GM12865 (cell line): ENCODE measurements at regions not wholly inside any gene's neighbourhood (a gene's known extent, or its start where the extent isn't known, plus 50 kb on each side); places are given as distances from the start of the nearest gene placed in this dataset.
"Not testable (repeated sequence)": the region's sequence is repeated elsewhere in the genome, so short reads cannot be mapped to it uniquely, and the experiment has no call there.

ENCODE experiments used
- DNase-seq: peaks from one replicate; pipeline ENCODE4 v3.0.0; 2010; ENCODE audit warnings: low read depth
- H3K4me3 ChIP-seq: 2 replicates; pipeline ENCODE4 v1.5.1; 2011; ENCODE audit warnings: mild to moderate bottlenecking, low read depth, low read length, control low read depth
- TF ChIP-seq, protein P1 (sequence below): IDR thresholded peaks from 2 replicates; pipeline ENCODE4 v1.5.1; 2011; ENCODE audit warnings: low read length, control low read depth, low read depth, inconsistent platforms; ENCODE audit not compliant: insufficient read depth; ENCODE audit errors: missing control alignments

DNA sequence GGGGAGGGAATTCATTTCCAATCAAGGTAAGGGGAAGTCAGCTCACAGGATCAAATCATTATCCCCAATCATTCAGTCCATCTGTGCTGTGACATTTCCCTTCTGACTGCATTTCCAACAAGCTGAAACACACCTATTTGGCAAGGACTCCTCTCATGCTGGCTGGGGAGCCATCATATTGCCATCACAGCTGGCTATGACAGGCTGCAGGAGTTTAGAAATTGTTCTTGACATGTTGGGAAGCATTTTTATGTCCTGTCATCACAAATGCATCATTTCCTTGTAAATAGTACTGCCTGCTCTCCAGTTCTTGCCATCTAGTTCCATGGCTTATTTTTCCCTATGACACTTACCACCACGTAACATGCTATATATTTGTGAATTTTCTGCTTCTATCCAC, 113.9 kb upstream of the TMEM170B start:
- TF ChIP-seq, protein P1, sequence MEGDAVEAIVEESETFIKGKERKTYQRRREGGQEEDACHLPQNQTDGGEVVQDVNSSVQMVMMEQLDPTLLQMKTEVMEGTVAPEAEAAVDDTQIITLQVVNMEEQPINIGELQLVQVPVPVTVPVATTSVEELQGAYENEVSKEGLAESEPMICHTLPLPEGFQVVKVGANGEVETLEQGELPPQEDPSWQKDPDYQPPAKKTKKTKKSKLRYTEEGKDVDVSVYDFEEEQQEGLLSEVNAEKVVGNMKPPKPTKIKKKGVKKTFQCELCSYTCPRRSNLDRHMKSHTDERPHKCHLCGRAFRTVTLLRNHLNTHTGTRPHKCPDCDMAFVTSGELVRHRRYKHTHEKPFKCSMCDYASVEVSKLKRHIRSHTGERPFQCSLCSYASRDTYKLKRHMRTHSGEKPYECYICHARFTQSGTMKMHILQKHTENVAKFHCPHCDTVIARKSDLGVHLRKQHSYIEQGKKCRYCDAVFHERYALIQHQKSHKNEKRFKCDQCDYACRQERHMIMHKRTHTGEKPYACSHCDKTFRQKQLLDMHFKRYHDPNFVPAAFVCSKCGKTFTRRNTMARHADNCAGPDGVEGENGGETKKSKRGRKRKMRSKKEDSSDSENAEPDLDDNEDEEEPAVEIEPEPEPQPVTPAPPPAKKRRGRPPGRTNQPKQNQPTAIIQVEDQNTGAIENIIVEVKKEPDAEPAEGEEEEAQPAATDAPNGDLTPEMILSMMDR = no peak
- no peak for DNase-seq
- H3K4me3 ChIP-seq = no peak overlapping the region

DNA sequence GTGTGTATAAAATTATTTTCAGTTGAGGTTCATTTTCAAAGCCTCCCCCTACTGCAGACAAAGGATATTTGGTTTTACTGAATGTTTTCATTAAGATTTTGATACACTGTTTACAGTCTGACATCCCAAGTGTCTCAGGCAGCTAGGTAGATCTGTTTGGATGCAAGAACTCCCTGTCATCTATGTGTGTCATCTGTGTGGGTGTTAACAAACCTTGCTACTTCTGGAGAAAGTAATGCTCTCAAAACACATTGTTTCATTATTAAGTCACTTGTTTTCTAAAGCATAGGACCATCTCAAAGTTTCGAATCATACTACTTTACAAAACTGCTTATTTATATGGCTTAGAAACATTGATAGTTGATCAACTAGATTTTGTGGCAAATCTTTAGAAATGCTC, 114.5 kb upstream of the TMEM170B start:
- no peak overlapping the region for H3K4me3 ChIP-seq
- TF ChIP-seq, protein P1 = no peak
- no peak for DNase-seq

DNA sequence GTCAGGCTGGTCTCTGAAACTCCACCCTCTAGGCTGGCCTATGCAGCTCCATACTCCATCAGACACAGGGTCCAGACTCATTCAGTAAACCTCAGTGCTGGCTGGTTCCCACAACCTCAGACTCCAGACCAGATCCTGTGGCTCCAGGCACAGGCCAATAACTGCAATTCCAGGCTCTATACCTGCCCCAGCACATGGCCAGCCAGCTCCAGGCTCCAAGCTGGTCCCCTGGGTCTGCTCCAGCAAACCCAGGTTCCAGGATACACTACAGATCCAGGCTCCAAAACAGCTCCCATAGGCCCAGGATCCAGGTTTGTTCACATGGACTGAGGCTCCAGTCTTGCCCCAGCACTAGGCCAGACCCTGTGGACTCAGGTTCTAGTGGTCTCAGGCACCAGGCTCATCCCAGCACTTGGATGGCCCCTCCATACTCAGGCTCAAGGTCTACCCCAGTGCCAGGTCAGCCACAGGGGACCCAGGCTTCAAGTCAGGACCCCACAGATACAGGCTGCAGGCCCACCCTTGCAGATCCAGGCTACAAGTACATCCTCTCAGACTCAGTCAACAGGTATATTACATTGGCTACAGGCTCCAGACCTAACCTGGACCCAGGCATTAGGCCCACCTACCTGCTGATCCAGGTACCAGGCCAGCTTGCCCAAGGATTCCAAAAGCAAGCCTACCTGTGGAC, 117.6 kb upstream of the TMEM170B start:
- no peak for DNase-seq
- no peak overlapping the region for H3K4me3 ChIP-seq
- TF ChIP-seq, protein P1 = no peak

DNA sequence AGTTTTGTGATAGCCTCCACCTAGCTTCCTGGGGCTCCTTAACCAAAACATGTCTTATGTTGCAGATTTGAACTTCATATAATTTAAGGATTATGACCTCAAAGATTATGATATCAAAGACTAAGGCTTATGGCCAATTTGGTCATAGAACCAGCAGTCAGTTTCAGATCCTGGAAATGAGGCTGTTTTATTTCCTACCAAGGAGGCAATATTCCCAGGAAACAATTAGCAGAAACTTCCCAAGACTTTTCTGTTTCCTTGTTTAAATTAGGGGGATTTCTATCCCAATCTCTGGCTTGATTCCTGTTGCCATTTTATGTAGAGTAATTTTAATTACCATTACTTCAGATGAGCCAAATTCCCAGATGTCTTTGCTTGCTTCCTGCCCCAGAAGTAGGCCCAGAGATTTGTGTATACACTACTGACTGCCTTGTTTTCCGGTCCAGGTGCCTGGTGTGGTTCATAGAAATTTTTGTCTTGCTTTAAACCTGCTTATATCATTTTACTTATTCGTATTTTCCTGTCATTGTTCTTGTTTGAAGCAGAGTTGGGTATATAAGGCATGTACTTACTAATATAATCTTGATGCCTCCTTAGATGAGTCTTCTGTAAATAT, 119.2 kb upstream of the TMEM170B start:
- H3K4me3 ChIP-seq = no peak overlapping the region
- no peak for DNase-seq
- TF ChIP-seq, protein P1 = no peak

DNA sequence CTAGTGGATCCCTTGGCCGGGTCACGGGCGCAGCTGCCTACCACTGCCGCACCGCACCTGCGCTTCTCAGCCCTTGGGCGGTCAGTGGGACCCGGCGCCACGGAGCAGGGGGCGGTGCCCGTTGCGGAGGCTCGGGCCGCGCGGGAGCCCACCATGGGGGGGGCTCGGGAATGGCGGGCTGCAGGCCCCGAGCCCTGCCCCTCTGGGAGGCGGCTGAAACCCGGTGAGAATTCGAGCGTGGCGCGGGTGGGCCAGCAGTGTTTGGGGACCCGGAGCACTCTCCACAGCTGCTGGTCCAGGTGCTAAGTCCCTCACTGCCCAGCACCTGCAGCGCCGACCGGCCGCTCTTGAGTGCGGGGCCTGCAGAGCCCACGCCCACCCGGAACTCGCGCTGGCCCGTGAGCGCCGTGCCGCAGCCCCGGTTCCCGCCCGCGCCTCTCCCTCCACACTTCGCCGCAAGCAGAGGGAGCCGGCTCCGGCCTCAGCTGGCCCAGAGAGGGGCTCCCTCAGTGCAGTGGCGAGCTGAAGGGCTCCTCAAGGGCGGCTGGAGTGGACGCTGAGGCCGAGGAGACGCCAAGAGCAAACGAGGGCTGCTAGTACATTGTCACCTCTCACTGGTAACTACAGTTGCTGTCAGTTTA, 120.5 kb upstream of the TMEM170B start:
- no peak overlapping the region for H3K4me3 ChIP-seq
- DNase-seq = no peak
- TF ChIP-seq, protein P1 = no peak

DNA sequence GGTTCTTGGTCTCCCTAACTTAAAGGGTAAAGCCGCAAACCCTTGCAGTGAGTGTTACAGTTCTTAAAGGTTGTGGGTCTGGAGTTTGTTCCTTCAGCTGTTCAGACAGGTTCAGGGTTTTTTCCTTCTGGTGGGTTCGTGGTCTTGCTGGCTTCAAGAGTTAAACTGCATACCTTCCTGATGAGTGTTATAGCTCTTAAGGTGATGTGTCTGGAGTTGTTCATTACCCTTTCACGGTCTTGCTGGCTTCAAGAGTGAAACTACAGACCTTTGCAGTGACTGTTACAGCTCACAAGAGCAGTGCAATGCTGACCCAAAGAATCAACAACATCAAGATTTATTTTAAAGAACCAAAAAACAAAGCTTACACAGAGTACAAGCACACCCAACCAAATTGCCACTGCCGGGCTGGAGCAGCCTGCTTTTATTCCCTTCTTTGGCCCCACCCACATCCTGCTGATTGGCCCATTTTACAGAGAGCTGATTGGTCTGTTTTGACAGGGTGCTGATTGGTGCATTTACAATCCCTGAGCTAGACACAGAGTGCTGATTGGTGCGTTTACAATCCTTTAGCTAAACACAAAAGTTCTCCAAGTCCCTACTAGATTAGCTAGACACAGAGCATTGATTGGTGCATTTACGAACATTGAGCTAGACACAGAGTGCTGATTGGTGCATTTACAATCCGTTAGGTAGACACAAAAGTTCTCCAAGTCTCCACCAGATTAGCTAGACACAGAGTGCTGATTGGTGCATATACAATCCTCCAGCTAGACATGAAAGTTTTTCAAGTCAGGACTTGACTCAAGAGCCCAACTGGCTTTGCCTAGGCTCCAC, 121.2 kb upstream of the TMEM170B start:
- not testable (repeated sequence) for H3K4me3 ChIP-seq, DNase-seq

DNA sequence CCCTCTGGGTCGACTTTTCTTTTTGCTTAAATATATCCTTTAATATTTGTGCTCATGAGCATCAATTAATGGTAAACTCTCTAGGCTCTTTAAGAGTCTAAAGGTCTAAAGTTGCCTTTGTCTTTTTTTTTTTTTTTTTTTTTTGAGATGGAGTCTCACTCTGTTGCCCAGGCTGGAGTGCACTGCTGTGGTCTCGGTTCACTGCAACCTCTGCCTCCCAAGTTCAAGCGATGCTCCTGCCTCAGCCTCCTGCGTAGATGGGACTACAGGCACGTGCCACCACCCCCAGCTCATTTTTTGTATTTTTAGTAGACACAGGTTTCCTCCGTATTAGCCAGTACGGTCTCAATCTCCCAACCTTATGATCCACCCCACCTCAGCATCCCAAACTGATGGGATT, 122.0 kb upstream of the TMEM170B start:
- no peak overlapping the region for H3K4me3 ChIP-seq
- TF ChIP-seq, protein P1 = no peak
- DNase-seq = no peak
